Thyroid gland (tissue), 4 donors: ENCODE measurements at regions not wholly inside any gene's neighbourhood (a gene's known extent, or its start where the extent isn't known, plus 50 kb on each side); places are given as distances from the start of the nearest gene placed in this dataset.

ENCODE experiments used
- CTCF ChIP-seq, 6 experiments: fragments of 200-600 bp in 3 of 6; fragments of 450-650 bp in 3 of 6; sonication (generic) in 3 of 6; IDR thresholded peaks; one replicate each; pipeline ENCODE4 v1.5.1; 2016 to 2019; ENCODE audit warnings: antibody characterized with exemption in 6 of 6, mild to moderate bottlenecking in 2 of 6, inconsistent platforms in 1 of 6, moderate library complexity in 1 of 6
- POLR2A ChIP-seq, 2 donors: fragments of 450-650 bp; IDR thresholded peaks; one replicate each; pipeline ENCODE4 v1.6.1; 2017; ENCODE audit warnings: antibody characterized with exemption in 2 of 2, mild to moderate bottlenecking in 2 of 2, moderate library complexity in 1 of 2

DNA sequence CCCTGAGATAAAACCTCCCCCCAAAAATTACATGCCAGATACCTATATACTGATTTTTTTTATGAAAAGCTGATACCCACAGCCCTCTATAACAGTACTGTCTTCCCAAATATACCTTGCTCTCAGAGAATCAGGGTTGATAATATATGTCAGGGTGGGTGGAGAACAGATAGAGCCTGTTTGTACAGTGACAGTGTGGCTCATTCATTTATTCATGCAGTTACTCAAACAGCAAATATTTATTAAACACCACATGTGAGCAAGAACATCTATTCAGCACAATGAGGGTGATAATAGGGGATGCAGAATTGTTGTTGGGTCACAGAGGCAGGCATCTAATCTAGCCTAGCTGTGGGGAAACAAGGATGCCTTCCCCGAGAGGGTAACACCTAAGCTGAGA is 334.2 kb downstream of the MAFB start:
- TF ChIP-seq CTCF (IDR thresholded peaks at IDR 0.05): no peak
- no peak for TF ChIP-seq POLR2A (IDR thresholded peaks at IDR 0.05)
